KG1 (cell line): ENCODE measurements at regions not wholly inside any gene's neighbourhood (a gene's known extent, or its start where the extent isn't known, plus 50 kb on each side); places are given as distances from the start of the nearest gene placed in this dataset.

Source experiments
- DNase-seq: peaks from one replicate; lab custom pipeline; 2025; lab: John Stamatoyannopoulos, UW

GRCh38 chr14:65186951-65187350 is 84.6 kb upstream of the MAX start:
- DNase-seq: no peak

DNA sequence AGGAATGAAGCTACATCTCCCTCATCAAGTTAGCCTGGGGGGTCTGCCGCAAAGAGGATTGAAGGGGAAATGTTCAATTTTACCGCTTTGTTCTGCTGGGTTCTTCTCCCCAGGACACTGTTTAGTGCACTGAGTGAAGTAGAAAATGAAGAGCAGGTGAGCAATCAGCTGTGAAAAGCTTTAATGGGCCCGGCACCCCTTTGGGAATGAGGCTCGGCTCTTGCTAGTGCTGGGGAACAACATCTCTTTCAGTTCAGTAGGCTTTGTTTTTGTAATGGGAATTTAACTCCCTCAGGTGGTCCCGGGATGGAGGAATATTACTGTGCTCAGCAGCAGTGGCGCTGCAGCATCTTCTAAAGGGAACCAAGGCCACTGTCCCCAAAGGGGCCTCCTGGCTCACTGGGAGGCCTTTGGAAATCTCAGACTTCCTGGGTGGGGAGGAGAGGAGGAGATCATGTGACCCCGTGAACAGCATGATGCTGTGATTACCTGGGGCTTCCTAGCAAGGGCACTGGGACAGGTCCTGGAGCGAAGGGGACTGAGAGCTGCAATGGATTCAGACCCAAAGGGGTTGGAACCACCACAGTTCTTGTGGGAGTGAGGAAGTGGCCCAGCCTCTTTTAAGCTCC is 85.2 kb upstream of the MAX start:
- DNase-seq: no peak

DNA sequence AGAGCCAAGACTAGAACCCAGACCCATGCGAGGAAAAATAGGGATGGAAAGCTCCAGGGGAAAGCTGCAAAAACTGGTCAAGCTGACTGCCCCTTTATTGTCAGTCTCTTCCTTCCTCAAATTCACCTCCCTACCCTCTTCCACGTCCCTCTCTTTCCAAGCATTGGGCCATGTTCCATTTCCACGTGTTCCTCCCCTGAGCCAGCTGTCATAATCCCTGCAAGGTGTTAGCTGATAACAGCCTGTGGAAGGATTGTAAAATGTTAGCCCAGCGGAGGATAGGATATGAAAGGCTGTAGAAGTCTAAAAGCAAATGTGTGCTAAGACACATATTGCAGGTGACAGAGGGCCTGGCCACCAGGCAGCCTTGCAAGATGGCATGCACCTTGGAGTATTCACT is 88.0 kb upstream of the MAX start:
- DNase-seq: no peak

- no peak for DNase-seq
Observed at GRCh38 chr14:65191716-65192115, 89.4 kb upstream of the MAX start.

- no peak for DNase-seq
Observed at GRCh38 chr14:65192686-65193085, 90.4 kb upstream of the MAX start.

DNA sequence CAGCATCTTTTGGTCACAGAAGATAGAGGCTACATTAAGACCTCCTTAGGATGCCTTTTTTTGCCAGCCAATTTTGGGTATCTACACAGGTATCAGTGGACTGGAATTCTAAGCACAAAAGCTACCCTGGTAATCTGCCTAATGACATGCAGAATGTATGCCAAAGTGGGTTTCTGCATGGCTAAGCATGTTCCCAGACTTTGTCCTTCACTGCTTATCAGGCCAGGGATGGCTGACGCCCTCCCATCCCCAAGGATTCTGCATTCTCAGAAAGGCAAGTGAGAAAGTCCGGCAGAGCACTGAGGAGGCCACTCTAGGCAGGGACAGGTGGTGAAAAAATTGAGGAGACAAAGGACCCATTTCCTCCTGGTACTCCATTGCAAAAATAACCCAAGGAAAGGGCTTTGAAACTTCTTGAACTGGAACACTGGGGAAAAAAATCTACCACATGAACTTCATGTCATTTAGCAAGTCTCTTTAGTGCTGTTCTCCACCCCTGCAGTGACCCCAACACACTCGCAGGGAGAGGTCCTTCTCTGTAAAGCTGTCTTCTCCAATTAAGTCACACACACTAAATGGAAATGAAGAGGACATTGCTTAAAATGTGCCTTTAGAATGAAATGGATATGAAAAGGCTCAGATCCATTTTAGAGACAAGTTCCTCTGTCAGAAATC is 91.7 kb upstream of the MAX start:
- no peak for DNase-seq

DNA sequence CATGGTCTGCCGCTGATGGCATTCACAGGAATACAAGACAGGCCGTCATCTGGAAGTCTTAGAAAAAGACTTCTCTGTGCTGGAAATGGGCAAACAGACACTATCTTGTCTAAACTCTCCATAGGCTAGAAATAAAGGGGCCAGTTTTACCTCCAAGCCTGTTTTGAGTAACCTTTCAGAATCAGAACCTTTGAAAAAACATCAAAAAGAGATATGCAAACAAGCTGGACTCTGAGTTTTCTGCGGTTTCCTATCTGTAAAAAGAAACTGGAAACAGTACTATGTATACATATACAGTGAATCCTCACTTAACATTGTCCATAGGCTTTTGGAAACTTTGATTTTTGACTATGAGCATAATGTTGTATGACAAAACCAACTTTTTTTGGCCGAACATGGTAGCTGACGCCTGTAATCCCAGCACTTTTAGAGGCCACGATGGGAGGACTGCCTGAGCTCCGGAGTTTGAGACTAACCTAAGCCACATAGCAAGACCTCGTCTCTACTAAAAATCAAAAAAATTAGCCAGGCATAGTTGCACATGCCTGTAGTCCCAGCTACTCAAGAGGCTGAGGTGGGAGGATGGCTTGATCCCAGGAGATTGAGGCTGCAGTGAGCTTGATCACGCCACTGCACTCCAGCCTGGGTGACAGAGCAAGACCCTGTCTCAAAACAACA is 92.9 kb upstream of the MAX start:
- no peak for DNase-seq

DNA sequence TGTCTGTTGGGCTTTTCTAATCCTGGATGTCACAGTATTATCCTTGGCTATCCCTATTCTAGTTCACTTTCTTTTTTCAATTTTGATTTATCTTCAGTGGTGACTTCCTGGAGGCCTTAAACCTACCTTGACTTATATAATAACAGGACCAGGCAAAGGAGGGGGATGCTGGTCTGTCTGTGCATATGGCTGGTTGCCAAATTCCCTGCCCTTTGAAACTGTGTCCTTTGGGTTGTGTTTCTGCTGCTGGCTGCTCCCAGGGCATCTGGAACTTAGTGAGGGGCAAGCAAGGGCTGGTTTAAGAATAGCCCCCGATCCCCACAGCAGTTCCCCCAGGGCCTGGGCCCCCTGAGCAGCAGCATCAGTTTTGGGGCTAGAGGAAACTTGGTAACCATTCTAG is 96.0 kb upstream of the MAX start:
- no peak for DNase-seq

- DNase-seq: no peak
Observed at GRCh38 chr14:65200454-65200853, 98.1 kb upstream of the MAX start.

DNA sequence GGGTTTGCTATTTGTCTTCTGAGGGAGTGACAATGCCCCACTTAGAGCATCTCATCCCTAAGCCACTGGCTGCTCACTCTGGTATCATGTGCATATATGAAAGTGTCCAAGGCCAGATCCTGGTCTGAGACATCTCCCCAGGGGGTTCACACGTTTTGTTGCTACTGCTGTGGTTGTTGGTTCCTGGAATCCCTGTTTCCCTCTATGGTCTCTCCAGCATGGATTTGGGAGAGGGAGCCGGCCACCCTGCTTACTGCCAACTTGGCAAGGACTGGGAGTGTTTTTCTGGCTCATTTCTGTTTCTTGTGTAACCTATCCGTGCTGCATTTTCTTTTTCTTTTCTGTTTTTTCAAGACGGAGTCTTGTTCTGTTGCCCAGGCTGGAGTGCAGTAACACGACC is 101.3 kb upstream of the MAX start:
- DNase-seq: no peak

DNA sequence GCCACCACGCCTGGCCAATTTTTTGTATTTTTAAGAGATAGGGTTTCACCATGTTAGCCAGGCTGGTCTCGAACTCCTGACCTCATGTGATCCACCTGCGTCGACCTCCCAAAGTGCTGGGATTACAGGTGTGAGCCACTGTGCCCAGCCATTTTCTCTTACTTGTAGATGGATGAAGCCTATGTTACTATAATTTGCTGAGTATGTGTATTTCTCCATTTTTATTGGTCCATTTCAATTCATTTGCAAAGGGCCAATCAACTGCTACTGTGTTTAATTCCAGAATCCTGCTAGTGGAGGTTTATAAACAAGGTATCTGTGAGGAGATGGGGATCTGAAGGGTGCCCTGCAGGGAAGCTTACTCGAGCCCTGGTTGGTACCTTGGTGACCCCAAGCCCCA is 101.7 kb upstream of the MAX start:
- no peak for DNase-seq

DNA sequence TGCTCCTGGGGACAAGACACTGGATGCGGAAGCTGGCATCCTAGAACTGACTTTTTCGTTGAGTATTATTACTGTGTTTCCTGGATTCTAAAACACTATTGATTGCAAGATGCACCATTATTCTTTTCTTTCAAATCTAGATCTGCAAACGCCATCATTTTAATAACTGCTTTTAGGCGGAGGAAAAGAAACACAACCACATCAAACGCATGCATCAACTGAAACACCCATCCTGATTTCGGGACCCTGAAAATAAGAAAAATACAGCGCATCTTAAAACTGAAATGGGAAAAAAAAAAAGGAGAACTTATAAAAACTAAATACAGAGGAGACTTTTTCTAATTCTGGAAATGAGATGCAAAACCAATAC is 103.7 kb upstream of the MAX start:
- no peak for DNase-seq

DNA sequence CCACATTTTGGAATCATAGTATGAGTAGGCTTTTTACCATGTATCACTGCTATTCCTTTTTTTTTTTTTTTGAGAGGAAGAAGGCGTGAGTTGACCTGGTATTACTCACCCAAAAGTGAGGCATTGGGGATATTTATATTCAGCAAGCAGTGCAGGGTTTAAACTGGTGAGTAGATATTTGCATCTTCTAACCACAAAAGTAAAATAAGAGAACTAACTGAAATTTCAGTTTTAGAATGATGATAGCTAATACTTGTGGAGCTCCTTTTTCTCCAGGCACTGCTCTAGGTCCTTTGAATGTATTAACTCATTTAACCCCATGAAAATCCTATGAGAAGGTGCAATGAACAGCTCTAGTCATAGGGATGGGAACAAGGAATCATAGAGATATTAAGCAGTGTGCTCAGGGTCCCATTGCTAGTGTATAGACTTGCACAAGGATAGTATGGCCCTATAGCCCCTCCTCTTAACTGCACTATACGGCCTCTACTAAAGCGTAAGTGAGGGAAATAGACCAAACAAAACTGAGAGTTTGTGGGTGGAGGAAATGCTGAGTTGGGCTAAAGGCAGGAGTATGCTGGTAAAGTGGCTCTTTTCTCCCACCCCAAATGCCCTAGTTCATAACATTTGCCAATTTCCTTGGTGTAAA is 104.3 kb upstream of the MAX start:
- DNase-seq: peak; percentile 26

DNA sequence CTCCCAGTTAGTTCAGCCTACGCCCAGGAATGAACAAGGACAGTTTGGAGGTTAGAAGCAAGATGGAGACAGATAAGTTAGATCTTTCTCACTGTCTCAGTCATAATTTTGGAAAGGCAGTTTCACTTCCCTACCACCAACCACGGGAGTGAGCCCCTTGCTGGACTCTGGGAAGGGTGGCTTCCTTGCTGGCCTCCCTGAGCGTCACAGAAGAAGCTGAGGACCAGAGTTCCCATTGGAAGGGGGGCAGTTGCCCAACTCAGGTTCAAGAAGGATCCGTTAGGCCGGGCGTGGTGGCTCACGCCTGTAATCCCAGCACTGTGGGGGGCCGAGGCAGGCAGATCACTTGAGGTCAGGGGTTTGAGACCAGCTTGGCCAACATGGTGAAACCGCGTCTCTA is 106.2 kb upstream of the MAX start:
- no peak for DNase-seq

- peak; percentile 55 for DNase-seq
Observed at GRCh38 chr14:65210118-65210821, 108.0 kb upstream of the MAX start.

DNA sequence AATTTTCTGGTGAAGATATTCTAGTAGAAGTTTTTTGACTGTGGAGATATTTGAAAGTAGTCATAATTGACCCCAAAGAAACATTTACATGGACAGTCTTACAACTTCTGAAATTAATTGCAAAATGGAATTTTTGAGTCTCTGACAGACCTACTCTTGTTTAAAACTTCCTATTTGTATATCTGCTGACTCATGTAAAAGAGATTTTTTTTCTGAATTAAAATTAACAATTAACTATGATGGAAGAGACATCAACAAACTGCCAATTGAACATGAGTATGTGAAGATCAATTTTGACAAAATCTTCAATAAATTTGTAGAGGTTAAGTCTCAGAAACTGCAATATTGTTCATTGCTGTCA is 108.5 kb upstream of the MAX start:
- DNase-seq: peak; percentile 20

GRCh38 chr14:65211341-65211987 is 109.1 kb upstream of the MAX start:
- no peak for DNase-seq

DNA sequence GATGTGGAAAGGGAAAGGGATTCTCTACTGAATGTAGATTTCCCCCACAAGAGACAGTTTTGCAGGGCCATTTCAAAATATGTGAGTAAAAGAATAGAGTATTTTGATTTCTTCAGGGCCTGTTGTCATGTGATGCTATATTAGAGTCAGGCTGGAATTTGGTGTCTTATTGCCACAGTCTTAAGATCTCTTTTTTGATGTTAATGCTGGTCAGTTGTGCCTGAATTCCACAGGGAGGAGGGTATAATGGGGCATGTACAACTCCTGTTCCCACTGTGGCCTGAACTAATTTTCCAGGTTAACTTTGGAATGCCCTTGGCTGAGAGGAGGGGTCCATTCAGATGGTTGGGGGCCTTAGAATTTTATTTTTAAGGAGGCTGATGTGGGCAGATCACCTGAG is 111.0 kb upstream of the MAX start:
- DNase-seq: no peak

DNA sequence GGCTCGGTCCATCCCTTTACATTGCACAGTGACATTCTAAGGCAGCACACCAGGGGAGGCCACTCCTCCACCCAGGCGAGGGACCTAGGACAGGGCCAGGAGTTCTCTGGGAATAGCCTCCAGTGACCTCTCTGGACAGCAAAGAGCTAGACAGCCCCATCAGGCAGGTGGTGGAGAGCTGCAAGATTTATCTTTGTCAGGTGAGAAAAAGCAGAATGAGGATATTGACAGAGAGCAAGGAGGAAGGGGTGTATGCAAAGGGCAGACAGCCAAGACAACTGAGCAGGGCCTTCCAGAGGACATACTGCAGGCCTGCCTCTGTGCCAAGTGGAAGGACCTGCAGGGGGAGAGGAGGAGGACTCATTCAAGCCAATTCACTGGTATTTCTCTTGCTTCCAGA is 112.4 kb upstream of the MAX start:
- DNase-seq: no peak

DNA sequence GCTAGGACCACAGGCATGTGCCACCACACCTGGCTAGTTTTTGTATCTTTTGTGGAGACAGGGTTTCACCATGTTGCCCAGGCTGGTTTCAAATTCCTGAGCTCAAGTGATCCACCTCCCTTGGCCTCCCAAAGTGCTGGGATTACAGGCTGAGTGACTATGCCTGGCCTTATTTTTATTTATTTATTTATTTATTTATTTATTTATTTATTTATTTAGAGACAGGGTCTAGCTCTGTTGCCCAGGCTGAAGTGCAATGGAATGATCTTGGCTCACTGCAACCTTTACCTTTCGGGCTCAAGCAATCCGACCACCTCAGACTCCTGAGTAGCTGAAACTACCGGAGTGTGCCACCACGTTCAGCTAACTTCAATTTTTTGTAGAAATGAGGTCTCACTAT is 117.0 kb upstream of the MAX start:
- DNase-seq: no peak

DNA sequence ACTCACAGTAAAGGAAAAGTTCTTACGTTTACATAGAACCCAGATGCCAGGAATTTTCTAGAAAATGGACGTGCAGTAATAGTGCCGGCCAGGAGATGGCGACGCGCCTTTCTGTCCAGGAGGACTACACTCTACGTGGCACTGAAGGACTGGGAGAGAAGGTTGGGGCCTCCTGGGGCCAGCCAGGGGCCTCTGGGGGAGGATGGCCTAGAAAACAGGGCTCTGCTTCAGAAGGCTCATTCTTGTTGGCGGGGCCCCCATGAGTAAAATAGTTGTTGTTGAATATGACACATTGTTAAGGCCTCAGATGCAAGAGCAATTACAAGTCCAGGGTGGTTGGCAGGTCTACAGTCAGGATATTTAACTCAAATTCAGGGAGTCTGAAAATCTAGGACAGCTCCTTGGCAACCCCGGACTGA is 120.1 kb upstream of the MAX start:
- DNase-seq: no peak

DNA sequence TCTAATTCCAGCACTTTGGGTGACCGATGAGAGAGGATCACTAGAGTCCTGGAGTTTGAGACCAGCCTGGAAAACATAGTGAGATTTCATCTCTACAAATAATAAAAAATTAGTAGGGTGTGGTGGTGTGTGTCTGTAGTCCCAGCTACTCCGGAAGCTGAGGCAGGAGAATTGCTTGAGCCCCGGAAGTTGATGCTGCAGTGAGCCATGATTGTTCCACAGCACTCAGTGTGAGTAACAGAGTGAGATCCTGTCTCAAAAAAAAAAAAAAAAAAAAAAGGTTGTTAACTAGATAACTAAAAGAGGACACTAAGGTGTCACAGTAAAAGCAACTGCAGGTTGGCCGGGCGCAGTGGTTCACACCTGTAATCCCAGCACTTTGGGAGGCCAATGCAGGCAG is 121.3 kb upstream of the MAX start:
- no peak for DNase-seq
